EH (cell line): ENCODE measurements at regions not wholly inside any gene's neighbourhood (a gene's known extent, or its start where the extent isn't known, plus 50 kb on each side); places are given as distances from the start of the nearest gene placed in this dataset.

Experiments
- DNase-seq: peaks from one replicate; pipeline ENCODE4 v3.0.0-alpha.2; 2015; ENCODE audit warnings: low read depth

GRCh38 chr6:145480024-145480423 is 255.3 kb downstream of the EPM2A start:
- DNase-seq = no peak

GRCh38 chr6:145483191-145483996 is 251.9 kb downstream of the EPM2A start:
- DNase-seq = peak; percentile 0

- no peak for DNase-seq
These were observed 250.0 kb downstream of the EPM2A start for GRCh38 chr6:145485288-145485687.

GRCh38 chr6:145486306-145486705 is 249.0 kb downstream of the EPM2A start:
- no peak for DNase-seq

GRCh38 chr6:145489583-145489982 is 245.7 kb downstream of the EPM2A start:
- DNase-seq = no peak

- no peak for DNase-seq
These were observed 245.3 kb downstream of the EPM2A start for GRCh38 chr6:145490068-145490467.

- no peak for DNase-seq
These were observed 244.2 kb downstream of the EPM2A start for GRCh38 chr6:145491126-145491525.

- DNase-seq = peak; percentile 25
These were observed 238.3 kb downstream of the EPM2A start for GRCh38 chr6:145497006-145497405.

- no peak for DNase-seq
These were observed 236.9 kb downstream of the EPM2A start for GRCh38 chr6:145498425-145498824.

GRCh38 chr6:145502416-145502815 is 232.9 kb downstream of the EPM2A start:
- DNase-seq = no peak

GRCh38 chr6:145506136-145506535 is 229.2 kb downstream of the EPM2A start:
- DNase-seq = no peak

GRCh38 chr6:145506565-145506964 is 228.8 kb downstream of the EPM2A start:
- DNase-seq = no peak

- no peak for DNase-seq
These were observed 228.1 kb downstream of the EPM2A start for GRCh38 chr6:145507239-145507638.

- no peak for DNase-seq
These were observed 227.2 kb downstream of the EPM2A start for GRCh38 chr6:145508107-145508506.

- no peak for DNase-seq
These were observed 217.8 kb downstream of the EPM2A start for GRCh38 chr6:145517492-145517891.

GRCh38 chr6:145525038-145525437 is 210.3 kb downstream of the EPM2A start:
- no peak for DNase-seq

GRCh38 chr6:145529582-145529981 is 205.7 kb downstream of the EPM2A start:
- DNase-seq = no peak

GRCh38 chr6:145530454-145530853 is 204.9 kb downstream of the EPM2A start:
- no peak for DNase-seq

- no peak for DNase-seq
These were observed 204.3 kb downstream of the EPM2A start for GRCh38 chr6:145531032-145531431.

- DNase-seq = no peak
These were observed 203.5 kb downstream of the EPM2A start for GRCh38 chr6:145531822-145532221.

GRCh38 chr6:145532361-145532760 is 203.0 kb downstream of the EPM2A start:
- DNase-seq = no peak

GRCh38 chr6:145534989-145535388 is 200.3 kb downstream of the EPM2A start:
- no peak for DNase-seq

GRCh38 chr6:145538989-145539388 is 196.3 kb downstream of the EPM2A start:
- no peak for DNase-seq

GRCh38 chr6:145539831-145540230 is 195.5 kb downstream of the EPM2A start:
- no peak for DNase-seq
